Activated T-cell treated with anti-CD3 and anti-CD28 coated beads for 24 hours (primary cell): ENCODE measurements at regions not wholly inside any gene's neighbourhood (a gene's known extent, or its start where the extent isn't known, plus 50 kb on each side); places are given as distances from the start of the nearest gene placed in this dataset.

Experiments
- DNase-seq: peaks from one replicate; pipeline ENCODE4 v3.0.0-alpha.2; 2020; ENCODE audit warnings: low read depth

DNA sequence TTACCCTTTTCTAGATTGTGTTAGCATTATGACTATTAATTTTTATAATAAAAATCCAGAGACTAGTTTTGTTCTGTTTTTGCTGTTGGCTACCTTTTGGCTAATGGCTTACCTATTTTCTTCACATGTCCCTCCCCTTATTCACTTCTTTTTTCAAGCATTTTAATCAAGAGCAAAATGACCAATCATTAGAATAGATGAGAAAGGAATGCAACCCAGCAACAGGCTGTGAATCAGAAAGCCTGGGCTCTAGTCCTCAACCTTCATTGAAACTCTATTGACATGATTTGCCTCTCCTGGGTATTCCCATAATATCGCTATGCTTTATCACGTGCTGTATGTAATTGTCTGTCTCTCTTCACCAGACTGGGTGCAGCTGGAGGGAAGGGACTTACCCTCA lies 370.1 kb downstream of the IRS1 start:
- DNase-seq, result no peak

DNA sequence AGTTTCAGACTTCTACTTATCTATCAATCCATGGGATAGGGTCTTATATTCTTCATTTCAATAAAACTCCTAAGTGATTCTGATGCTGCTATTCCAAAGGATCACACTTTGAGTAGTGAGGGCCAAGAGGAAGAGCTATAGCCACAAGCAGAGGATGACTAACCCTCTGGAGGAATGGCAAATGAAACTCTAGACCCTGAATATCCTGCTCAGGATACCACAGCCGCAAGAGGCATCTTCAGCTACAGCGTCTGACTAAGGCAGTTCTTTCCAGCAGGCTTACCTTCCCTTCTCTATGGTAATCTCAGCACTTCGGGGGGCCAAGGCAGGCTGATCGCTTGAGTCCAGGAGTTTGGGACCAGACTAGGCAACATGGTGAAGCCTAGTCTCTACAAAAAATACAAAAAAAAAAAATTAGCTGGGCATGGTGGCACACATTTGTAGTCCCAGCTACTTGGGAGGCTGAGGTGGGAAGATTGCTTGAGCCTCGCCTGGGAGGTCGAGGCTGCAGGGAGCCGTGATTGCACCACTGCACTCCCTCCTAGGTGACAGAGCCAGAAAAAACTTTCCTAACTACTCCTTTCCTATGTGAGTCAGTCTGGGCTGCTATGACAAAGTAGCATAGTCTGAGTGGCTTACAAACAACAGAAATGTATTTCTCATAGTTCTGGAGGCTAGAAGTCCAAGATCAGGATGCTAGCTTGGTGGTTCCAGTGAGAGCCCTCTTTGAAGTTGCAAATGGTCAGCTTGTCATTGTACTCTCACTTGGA lies 371.9 kb downstream of the IRS1 start:
- DNase-seq, result no peak

GRCh38 chr2:226426292-226426736 lies 373.3 kb downstream of the IRS1 start:
- no peak for DNase-seq

DNA sequence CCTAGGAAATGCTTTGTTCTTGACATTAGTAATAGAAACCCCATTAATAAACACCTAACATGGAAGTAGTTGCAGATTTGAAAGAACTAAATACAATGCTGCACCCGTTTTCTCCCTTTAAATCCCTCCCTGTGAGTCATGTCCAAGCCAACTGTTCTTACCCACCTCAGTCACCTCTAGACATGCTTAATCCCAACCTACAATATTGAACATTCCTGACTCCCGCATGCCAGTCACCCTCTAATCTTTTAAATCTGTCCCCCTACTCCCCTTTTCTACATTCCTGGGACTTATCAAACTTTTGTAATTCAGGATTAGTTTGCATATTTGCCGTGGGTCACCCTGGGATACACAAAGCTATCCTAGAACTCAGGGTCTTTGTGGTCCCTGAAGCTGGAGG lies 374.6 kb downstream of the IRS1 start:
- DNase-seq, result no peak

DNA sequence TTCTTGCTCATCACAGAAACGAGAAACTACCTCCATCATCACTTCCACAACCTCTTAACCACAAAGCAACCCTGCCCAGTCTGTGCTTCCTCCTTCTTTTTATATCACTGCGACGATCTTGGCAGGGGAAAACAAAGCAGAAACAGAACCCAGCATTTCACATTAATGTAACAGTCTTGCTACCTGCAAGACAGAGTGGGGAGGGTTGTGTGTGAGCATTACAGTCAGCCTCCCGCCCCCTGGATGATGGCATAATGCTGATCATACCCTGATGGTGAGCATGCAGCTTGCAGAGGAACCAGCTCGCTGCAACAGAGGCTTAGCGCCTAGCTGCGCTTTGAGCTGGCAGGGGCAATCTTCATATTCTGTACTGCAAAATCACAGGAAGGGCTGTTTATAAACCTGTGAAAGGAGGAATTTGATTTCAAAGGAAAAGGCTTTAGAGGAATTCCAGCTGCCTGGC lies 376.1 kb downstream of the IRS1 start:
- DNase-seq, result peak; percentile 33

- no peak for DNase-seq
Observed at GRCh38 chr2:226420646-226421045, 379.0 kb downstream of the IRS1 start.

DNA sequence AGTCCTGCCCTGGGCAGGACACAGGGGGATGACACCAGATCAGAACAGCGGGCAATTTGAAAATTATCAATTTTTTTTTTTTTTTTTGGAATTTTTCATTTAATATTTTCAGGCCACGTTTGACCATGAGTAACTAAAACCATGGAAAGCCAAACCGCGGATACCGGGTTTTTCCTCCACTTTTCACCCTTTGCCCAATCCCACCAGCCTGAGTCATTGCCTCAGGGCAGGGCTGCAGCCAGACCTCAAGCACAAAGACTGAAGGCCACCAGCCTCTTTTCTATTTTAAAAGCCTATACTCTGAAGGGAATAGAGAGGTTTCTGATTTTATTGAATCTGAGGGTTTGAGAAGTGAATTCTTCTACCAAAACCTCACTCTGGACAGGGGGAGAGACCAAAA lies 381.1 kb downstream of the IRS1 start:
- no peak for DNase-seq

DNA sequence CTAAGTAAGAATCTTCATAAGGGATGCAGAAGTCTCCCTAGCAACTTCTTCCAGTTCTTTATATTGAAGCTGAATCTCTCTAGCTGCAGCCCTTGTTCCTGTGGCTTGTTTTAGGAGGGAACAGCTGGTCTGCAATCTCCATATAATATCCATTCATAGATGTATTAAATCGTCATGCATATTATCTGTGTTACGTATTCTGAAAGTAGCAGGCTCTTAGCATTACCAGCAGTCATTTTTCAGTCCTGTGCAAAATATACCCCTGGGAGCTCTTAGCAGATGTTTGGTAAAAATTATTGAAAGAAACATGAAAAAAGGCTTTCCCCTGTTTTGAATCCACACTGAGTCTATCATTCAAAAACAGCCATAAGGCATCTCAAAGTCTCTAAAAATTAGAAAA lies 385.3 kb downstream of the IRS1 start:
- no peak for DNase-seq

- DNase-seq, result no peak
Observed at GRCh38 chr2:226413498-226414130, 386.0 kb downstream of the IRS1 start.

GRCh38 chr2:226411727-226412360 lies 387.8 kb downstream of the IRS1 start:
- DNase-seq, result no peak

DNA sequence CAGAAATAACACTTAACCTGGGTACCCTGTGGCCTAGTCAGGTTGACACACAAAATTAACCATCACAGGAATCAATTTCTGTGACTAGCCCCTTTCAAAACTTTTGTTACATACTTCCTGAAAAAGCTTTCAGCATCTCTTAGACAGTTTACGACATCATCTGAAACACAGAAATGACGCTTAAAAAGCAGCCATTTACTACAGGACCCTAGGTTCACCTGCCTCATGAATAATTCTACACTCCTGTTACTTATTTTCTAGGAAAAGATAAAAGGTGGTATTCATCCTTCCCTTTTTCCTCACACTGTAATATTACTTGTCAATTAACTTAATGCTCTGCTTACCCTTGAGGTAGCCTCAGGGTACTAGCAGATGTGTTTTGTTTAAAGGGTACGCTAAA lies 388.4 kb downstream of the IRS1 start:
- DNase-seq, result no peak

DNA sequence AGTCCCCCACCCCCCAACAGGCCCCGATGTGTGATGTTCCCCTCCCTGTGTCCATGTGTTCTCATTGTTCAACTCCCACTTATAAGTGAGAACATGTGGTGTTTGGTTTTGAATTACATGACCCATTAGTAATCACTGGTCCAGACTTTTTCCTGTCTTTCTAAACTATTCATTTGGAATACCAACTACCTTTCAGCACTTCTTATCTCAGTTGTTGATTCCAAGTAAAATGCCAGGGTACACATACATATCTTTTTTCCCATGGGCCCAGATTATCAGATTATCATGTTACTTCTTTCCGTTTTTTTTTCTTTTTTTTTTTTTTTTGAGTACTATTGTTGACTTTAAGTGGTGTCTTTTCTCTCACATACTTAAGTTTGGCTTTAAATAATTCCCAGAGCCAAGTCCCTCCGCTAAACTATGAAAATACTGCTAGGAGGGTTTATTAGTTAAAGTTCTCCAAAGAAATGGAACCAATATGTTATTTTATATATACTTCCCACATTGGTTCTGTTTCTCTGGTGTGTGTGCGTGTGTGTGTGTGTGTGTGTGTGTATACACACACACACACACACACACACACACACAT lies 389.3 kb downstream of the IRS1 start:
- DNase-seq, result no peak

DNA sequence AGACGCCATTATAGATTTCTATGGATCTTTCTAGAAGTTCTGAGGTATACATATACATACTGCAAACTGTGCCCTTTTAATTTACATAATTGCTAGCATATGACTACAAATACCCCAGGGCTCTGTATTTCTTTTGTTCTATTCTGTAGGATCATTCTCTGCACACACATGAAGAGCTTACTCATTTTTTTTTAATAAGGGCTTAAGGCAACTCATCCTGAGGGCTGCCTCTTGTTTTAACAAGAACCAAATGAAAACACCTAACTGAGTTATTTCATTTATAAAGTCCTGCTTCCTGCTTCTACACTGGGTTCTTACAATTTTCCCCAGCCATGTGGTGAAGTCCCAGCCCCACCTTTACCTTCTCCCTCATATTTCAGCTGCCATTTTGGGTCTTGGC lies 390.5 kb downstream of the IRS1 start:
- no peak for DNase-seq

DNA sequence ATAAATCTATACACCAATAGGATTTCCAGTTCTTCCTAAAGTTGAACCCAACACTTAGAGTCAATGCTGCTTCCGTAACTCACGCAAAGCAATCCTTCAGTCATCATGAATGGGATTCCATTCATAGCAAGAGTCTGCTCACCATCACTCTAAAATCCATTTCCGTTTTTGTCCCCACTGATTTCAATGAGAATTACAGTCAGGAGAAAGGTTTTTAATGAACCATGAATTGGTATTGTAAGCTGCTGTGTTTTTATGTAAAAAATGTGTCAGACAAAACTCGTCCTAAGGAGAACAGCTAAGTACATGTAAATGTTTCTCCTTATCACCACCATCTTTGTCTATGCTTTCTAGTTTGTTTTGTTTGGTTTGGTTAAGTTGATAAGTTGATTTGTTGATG lies 391.5 kb downstream of the IRS1 start:
- no peak for DNase-seq

DNA sequence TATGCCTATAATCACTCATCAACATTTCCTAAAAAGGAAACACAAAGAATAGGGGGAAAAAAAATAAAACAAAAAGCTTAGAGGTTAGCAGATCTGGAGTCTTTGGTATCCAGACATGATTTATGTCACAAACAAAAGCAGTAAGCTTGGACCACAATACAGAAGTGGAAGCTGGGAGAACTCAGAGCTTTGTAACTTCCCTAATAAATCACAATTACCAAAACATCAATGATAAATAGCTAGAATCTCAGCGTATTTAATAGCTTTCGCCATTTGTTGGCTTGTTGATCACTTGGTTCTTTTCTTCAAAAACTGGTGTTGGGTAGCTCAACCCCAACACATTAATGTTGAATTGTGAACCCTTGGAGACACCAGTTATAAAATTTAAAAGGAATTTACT lies 392.5 kb downstream of the IRS1 start:
- DNase-seq, result no peak

DNA sequence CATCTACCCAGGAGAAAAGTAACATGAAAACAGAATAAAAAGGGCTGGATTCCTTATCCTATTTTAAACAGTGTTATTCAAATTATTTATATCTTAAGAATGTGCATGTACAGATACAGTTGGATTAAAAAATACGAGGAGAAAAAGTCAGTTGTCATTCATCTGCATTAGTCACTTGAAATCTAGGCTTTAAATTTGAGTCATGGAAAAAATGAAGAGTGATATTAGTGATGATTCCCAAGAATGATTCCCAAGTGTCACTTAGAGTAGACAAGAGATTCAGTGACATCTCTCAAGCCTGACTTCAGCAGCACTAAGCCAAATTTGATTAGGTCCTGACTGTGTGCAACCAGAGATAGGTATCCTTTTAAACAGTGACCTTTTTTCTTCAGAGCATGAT lies 394.2 kb downstream of the IRS1 start:
- DNase-seq, result no peak

DNA sequence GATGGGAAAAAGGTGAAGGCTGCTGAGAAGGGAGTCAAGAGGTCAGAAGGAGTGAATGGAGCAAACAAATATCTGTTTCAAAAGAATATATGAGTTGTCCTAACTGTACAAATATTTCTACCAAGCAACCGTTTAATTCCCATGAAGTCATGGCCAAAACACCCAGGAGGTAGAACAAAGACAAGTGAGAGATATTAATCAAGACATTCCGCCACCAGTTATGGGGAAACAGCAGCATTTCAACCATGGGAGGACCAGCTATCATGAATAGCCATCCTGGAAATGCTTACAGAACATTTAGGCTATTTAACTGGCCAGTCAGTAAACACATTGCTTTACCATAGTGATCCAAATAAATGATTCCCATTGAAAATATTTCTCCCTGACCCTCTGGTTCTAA lies 396.3 kb downstream of the IRS1 start:
- DNase-seq, result no peak

GRCh38 chr2:226399006-226399405 lies 400.6 kb downstream of the IRS1 start:
- no peak for DNase-seq

GRCh38 chr2:226398580-226398979 lies 401.0 kb downstream of the IRS1 start:
- no peak for DNase-seq

- no peak for DNase-seq
Observed at GRCh38 chr2:226396541-226396940, 403.1 kb downstream of the IRS1 start.

DNA sequence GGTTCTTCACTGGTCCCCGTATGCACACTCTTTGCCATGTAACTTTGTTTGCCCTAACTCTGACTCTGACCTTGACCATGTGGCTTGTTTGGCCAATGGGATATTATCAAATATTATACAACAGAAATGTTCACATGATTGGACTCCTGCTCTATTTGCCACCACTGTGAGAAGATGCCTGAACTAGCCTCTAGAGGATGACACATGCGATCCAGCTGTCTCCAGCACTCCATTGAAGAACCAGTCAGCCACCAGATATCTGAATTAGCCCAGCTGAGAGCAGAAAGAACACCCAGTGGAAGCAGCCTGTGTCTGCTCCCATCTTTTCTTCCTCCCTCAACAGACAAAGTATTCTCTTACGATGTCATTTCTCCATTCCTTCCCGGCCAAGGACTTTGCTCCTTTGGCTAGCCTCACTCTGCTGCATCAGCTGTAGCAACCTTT lies 412.1 kb downstream of the IRS1 start:
- DNase-seq, result no peak

DNA sequence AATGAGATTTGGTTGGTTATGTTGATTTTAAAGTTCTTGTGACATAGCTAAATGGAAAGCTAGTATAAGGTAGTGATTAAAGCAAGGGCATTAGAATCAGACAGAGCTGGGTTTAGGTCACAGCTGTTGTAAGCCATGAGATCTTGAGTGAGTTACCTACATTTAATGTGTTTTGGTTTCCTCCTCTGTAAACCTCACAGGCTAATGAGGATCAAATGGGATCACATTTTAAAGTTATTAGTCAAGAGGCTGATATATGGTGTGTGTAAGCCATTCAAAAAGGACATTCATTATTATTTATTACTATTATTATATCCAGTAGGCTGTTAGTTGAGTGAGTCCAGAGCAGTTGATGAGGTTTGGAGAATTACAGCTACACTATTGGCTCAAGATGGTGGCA lies 416.2 kb downstream of the IRS1 start:
- no peak for DNase-seq

GRCh38 chr2:226380679-226381078 lies 418.9 kb downstream of the IRS1 start:
- no peak for DNase-seq
